Naive thymus-derived CD8-positive, alpha-beta T cell (primary cell): ENCODE measurements at regions not wholly inside any gene's neighbourhood (a gene's known extent, or its start where the extent isn't known, plus 50 kb on each side); places are given as distances from the start of the nearest gene placed in this dataset.

Source experiments
- ATAC-seq, 2 donors: fragments of 150-1000 bp; cut with Tn5 transposase in 1 of 2; sonication (Bioruptor Pico), chemical (Tn5 transposase) in 1 of 2; 1 replicate in 1 of 2; 2 replicates in 1 of 2; pipeline ENCODE4 v1.10.0; 2021; ENCODE audit warnings: mild to moderate bottlenecking in 2 of 2, moderate library complexity in 2 of 2
- POLR2A ChIA-PET: fragments of 350-600 bp; sonication (Branson Sonifier 250); formaldehyde crosslinking; loops from one replicate; lab custom pipeline; 2021; ENCODE audit warnings: antibody characterized with exemption; lab: Charles Lee
- DNase-seq, 10 donors: peaks; one replicate each; pipeline versions ENCODE4 v3.0.0 to v3.0.0-alpha.2; 2020 to 2022
- H3K27ac Mint-ChIP-seq, 10 donors: one replicate each; pipeline ENCODE4 v1.8.0; 2020 to 2022; ENCODE audit warnings: mild to moderate bottlenecking in 10 of 10, mixed read lengths in 10 of 10, moderate library complexity in 4 of 10, inconsistent platforms in 1 of 10
- H3K27me3 Mint-ChIP-seq, 5 donors: one replicate each; pipeline ENCODE4 v1.8.0; 2021 to 2022; ENCODE audit warnings: mixed read lengths in 5 of 5
- H3K36me3 Mint-ChIP-seq, 3 donors: one replicate each; pipeline ENCODE4 v1.8.0; 2020 to 2022; ENCODE audit warnings: mixed read lengths in 3 of 3, mild to moderate bottlenecking in 2 of 3, inconsistent platforms in 1 of 3
- H3K4me1 Mint-ChIP-seq, 4 donors: one replicate each; pipeline ENCODE4 v1.8.0; 2021 to 2022; ENCODE audit warnings: mixed read lengths in 4 of 4
- H3K4me3 Mint-ChIP-seq, 10 donors: one replicate each; pipeline ENCODE4 v1.8.0; 2020 to 2022; ENCODE audit warnings: mild to moderate bottlenecking in 10 of 10, mixed read lengths in 10 of 10, moderate library complexity in 6 of 10, inconsistent platforms in 1 of 10
- H3K9me3 Mint-ChIP-seq, 9 donors: one replicate each; pipeline ENCODE4 v1.8.0; 2020 to 2022; ENCODE audit warnings: mixed read lengths in 9 of 9, mild to moderate bottlenecking in 3 of 9, inconsistent platforms in 1 of 9, moderate library complexity in 1 of 9

DNA sequence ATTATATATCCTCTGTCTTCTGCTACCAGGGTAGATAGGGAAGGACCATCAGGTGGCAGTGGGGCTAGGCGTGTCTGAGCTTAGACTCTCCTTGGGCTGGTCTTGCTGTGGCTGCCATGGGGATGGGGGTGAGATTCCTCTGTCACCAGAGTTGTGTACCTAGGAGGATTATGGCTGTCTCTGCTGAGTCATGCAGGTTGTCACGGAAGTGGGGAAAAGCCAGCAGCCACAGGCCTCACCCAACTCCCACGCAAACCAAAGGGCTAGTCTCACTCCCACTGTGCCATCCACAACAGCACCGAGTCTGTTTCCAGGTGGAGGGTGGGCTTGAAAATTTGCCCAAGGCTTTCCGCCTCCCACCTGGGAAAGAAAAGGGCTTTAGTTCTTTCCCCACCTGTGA, 476.1 kb downstream of the CYLC2 start:
- POLR2A ChIA-PET = no interaction called here
- Mint-ChIP-seq H3K4me1 (no peaks in the 10 kb centered on the region), H3K4me3 (no peak overlapping the region), H3K9me3 (peaks cover 0 to 29% (median 2%) of the 10 kb centered on the region in 9 donors), H3K27ac (no peak overlapping the region), H3K27me3 (no peaks in the 10 kb centered on the region), H3K36me3 (no peaks in the 10 kb centered on the region)
- DNase-seq (no peak), ATAC-seq (no peak)

DNA sequence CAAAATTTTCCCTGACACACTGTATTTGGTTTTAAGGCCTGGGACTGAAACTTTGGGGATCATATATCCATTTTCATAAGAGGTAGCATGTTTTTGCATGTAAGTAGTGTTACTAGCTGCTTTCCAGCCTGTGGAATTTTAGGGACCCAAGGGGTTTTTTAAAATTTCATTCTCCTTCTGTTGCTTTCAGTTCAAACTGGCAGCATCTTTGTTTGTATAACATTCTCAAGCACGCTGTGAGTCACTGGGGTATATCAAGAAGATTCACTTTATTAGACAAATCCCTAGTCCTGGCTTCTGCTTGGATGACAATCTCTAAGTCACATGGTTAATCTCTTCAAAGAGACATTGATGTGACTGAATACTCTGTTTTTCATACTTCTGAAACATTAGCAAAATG, 479.0 kb downstream of the CYLC2 start:
- H3K36me3 Mint-ChIP-seq = no peaks in the 10 kb centered on the region
- no peak for ATAC-seq

DNA sequence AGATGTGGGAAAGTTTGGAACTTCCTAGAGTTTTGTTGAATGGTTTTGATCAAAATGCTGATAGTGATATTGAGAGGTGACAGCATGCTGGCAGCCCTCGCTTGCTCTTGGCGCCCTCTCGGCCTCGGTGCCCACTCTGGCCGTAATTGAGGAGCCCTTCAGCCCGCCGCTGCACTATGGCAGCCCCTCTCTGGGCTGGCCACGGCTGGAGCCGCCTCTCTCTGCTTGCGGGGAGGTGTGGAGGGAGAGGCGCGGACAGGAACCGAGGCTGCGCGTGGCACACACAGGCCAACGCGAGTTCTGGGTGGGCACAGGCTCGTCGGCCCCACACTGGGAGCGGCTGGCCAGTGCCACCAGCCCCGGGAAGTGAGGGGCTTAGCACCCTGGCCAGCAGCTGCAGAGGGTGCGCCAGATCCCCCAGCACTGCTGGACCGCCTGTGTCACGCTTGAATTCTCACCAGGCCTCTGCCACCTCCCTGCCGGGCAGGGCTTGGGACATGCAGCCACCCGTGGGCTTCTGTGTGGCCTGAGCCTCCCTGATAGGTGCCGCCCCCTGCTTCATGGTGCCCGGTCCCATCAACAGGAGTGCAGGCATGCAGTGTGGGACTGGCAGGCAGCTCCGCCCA, 488.5 kb downstream of the CYLC2 start:
- POLR2A ChIA-PET = no interaction called here
- H3K27ac Mint-ChIP-seq = no peak overlapping the region
- H3K27me3 Mint-ChIP-seq = no peaks in the 10 kb centered on the region
- ATAC-seq (no peak), DNase-seq (no peak)
- peaks cover 0 to 19% (median 8%) of the 10 kb centered on the region in 9 donors for H3K9me3 Mint-ChIP-seq
- no peak overlapping the region for H3K4me3 Mint-ChIP-seq
- peaks cover 0 to 1% (median 0%) of the 10 kb centered on the region in 4 donors for H3K4me1 Mint-ChIP-seq
- no peaks in the 10 kb centered on the region for H3K36me3 Mint-ChIP-seq

More for the DNA sequence above, 479.0 kb downstream of the CYLC2 start:
- peaks cover 0 to 24% (median 3%) of the 10 kb centered on the region in 9 donors for H3K9me3 Mint-ChIP-seq
- DNase-seq = no peak
- no peaks in the 10 kb centered on the region for H3K27me3 Mint-ChIP-seq
- no peaks in the 10 kb centered on the region for H3K4me1 Mint-ChIP-seq
- POLR2A ChIA-PET = no interaction called here
- H3K4me3 Mint-ChIP-seq = no peak overlapping the region
- no peak overlapping the region for H3K27ac Mint-ChIP-seq

DNA sequence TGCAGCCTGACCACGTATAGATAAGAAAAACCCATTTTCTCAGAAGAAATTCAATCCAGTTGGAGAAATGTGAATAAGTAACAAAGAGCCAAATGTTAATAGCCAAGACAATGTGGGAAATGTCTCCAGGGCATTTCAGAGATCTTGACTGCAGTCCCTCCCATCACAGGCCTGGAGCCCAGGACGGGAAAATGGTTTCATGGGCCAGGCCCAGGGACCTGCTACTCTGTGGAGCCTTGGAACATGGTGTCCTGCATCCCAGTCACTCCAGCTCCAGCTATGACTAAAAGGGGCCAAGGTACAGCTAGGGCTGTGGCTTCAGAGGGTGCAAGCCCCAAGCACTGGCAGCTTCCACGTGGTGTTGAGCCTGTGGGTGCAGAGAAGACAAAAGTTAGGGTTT, 490.0 kb downstream of the CYLC2 start:
- Mint-ChIP-seq H3K4me1 (peaks cover 0 to 1% (median 0%) of the 10 kb centered on the region in 4 donors), H3K27me3 (no peaks in the 10 kb centered on the region)
- no peak for ATAC-seq

DNA sequence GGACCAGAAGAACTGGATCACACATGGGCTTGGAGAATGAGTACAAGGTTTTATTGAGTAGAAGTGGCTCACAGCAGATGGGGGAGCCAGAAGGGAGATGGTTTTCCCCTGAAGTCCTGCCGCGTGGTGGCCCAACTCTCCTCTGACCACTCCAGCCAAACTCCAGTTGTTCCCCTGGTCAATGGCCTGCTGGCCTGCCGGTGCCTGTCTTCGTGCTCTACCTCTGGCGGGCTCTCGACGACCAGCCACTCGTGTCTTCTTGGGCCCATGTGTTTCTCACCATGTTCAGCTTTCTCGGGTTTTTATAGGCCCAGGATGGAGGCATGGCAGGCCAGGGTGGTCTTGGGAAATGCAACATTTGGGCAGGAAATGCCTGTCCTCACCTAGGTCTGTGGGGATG, 519.6 kb downstream of the CYLC2 start:
- H3K27ac Mint-ChIP-seq = no peak overlapping the region
- POLR2A ChIA-PET = no interaction called here
- DNase-seq (no peak), ATAC-seq (no peak)
- no peaks in the 10 kb centered on the region for H3K27me3 Mint-ChIP-seq
- H3K9me3 Mint-ChIP-seq = peaks cover 0 to 17% (median 4%) of the 10 kb centered on the region in 9 donors
- no peak overlapping the region for H3K4me3 Mint-ChIP-seq
- H3K4me1 Mint-ChIP-seq = no peaks in the 10 kb centered on the region
- no peaks in the 10 kb centered on the region for H3K36me3 Mint-ChIP-seq

More for the DNA sequence above, 490.0 kb downstream of the CYLC2 start:
- POLR2A ChIA-PET = no interaction called here
- Mint-ChIP-seq H3K27ac (no peak overlapping the region), H3K36me3 (no peaks in the 10 kb centered on the region), H3K4me3 (no peak overlapping the region), H3K9me3 (peaks cover 0 to 19% (median 8%) of the 10 kb centered on the region in 9 donors)
- no peak for DNase-seq

DNA sequence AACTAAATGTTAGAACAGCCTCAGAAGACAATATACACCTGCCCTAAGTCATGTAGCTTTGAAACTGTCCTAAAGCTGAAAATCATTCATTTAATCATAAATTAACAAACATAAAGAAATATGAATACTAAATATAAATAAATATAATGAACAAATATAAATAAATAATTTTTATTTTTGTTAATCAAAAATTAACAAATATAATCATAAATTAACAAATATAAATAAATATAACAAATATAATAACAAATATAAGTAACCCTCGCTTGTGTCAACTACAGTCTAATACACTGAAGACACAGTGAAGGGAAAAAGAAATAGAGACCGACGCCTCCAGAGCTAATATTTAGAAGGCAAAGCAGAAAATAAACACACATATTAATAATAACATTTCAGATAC, 527.3 kb downstream of the CYLC2 start:
- Mint-ChIP-seq H3K36me3 (no peaks in the 10 kb centered on the region), H3K4me1 (no peaks in the 10 kb centered on the region), H3K9me3 (peaks cover 0 to 9% (median 0%) of the 10 kb centered on the region in 9 donors), H3K4me3 (no peak overlapping the region), H3K27me3 (no peaks in the 10 kb centered on the region), H3K27ac (no peak overlapping the region)
- POLR2A ChIA-PET = no interaction called here
- ATAC-seq (no peak), DNase-seq (no peak)

DNA sequence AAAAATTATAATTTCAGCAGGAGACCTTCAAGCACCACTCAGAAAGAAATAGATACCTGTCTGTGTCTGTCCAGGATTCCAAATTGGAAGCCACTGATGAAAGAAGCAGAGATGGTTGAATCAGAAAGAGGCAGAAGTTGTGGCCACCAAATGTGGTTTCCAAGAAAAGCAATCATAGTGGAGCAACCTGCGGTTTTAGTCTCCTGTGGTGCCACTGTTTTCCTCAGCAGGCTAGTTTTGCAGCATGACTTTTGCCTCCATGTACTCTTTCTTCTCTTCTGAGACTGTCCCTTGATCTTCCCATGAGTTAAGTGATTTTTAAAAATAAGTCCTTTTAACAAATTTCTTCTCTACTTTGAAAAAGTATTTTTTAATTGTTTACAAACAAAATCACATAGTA, 535.8 kb downstream of the CYLC2 start:
- Mint-ChIP-seq H3K36me3 (no peaks in the 10 kb centered on the region), H3K4me3 (no peak overlapping the region), H3K9me3 (peaks cover 0 to 14% (median 2%) of the 10 kb centered on the region in 9 donors), H3K4me1 (no peaks in the 10 kb centered on the region), H3K27me3 (no peaks in the 10 kb centered on the region), H3K27ac (no peak overlapping the region)
- no peak for ATAC-seq
- POLR2A ChIA-PET = no interaction called here
- DNase-seq = no peak

DNA sequence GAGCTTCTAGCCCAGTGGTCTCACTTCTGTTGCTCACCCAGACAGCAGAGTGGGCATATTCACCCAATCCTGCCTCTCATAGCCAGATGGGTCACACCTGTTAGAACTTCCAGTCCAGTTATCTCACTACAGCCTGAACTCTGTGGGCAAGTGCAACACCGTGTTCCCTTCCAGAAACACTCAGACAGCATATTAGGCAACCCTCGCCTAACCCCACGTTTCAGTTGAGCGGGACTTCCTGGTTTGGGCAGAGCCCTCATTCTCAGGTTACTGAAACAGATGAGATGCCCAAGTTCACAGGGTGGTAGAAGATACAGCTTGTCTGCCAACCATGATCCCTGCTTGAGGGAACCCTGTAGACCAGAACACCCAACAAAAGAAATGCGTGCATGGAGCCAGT, 538.2 kb downstream of the CYLC2 start:
- Mint-ChIP-seq H3K4me3 (no peak overlapping the region), H3K4me1 (no peaks in the 10 kb centered on the region), H3K27me3 (no peaks in the 10 kb centered on the region), H3K36me3 (no peaks in the 10 kb centered on the region), H3K9me3 (peaks cover 0 to 21% (median 5%) of the 10 kb centered on the region in 9 donors), H3K27ac (no peak overlapping the region)
- DNase-seq = no peak
- ATAC-seq = no peak
- POLR2A ChIA-PET = no interaction called here

DNA sequence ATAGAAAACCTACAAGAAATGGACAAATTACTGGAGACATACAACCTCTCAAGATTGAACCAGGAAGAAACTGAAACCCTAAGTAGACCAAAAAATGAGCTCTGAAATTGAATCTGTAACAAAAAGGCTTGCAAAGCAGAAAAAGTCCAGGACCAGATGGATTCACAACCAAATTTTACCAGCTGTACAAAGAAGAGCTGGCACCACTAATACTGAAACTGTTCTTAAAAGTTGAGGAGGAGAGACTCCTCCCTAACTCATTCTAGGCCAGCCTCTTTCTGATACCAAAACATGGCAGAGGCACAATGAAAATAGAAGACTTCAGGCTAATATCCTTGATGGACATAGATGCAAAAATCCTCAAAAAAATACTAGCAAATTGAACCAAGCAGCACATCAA, 542.3 kb downstream of the CYLC2 start:
- H3K27ac Mint-ChIP-seq = no peak overlapping the region
- H3K27me3 Mint-ChIP-seq = no peaks in the 10 kb centered on the region

DNA sequence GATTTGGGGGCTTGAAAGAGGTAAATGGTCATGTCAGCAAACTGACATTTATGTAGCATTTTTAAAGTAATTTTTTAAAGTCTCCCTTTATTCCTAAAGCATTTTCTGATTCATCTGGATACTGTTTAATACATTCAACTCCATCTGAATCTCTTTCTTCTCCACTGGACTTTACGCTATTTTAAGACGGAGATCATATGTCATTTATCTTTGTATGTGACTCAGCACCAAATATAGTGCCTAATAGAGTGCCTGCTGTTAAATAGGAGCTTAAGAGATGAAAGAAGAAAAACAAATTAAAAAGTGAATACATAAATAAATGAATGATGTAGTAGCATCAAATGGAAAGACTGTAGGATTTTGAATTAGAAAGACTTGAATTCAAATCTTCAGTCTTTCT, 548.8 kb upstream of the SMC2 start:
- H3K27ac Mint-ChIP-seq = no peak overlapping the region
- no peaks in the 10 kb centered on the region for H3K36me3 Mint-ChIP-seq
- no peak overlapping the region for H3K4me3 Mint-ChIP-seq
- H3K9me3 Mint-ChIP-seq = peaks cover 0 to 10% (median 2%) of the 10 kb centered on the region in 9 donors
- DNase-seq = no peak
- POLR2A ChIA-PET = no interaction called here
- H3K4me1 Mint-ChIP-seq = no peaks in the 10 kb centered on the region
- no peaks in the 10 kb centered on the region for H3K27me3 Mint-ChIP-seq
- ATAC-seq = no peak

More for the DNA sequence above, 542.3 kb downstream of the CYLC2 start:
- Mint-ChIP-seq H3K36me3 (no peaks in the 10 kb centered on the region), H3K4me3 (no peak overlapping the region), H3K4me1 (no peaks in the 10 kb centered on the region), H3K9me3 (peaks cover 0 to 18% (median 8%) of the 10 kb centered on the region in 9 donors)
- DNase-seq (no peak), ATAC-seq (no peak)
- POLR2A ChIA-PET = no interaction called here

DNA sequence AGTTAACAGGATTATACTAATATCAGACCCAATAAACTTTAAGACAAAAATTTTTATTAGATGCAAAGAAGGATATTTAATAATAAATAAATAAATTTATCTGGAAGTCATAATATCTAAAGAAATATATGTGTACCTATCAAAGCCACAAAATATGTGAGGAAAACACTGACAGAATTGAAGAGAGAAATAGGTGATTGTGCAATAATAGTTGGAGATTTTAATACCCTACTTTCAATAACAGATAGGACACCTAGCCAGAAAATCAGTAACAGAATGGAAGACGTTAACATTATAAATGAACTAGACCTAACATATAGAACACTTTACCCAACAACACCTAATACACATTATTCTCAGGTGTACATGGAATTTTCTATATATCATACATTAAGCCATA, 541.4 kb upstream of the SMC2 start:
- Mint-ChIP-seq H3K4me3 (no peak overlapping the region), H3K36me3 (no peaks in the 10 kb centered on the region), H3K4me1 (no peaks in the 10 kb centered on the region), H3K9me3 (peaks cover 0 to 11% (median 5%) of the 10 kb centered on the region in 9 donors), H3K27ac (no peak overlapping the region), H3K27me3 (no peaks in the 10 kb centered on the region)
- POLR2A ChIA-PET = no interaction called here
- no peak for ATAC-seq
- no peak for DNase-seq

DNA sequence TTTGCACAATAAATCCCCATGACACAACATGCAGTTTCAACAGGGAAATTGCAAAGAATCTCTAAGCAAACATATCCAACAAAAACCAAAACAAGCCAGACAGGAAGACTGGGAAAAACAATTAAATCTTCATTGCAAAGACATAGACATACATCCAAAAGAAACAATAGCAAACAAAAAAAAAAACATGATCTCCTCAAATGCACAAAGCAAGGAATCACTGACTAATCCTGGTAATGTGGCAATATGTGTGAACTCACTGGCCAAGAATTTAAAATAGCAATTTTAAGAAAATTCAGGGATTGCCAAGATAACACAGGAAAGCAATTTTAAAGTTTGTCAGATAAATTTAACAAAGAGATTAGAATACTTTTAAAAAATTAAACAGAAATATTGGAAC, 520.1 kb upstream of the SMC2 start:
- peaks cover 0 to 4% (median 0%) of the 10 kb centered on the region in 3 donors for H3K36me3 Mint-ChIP-seq
- H3K4me3 Mint-ChIP-seq = no peak overlapping the region
- DNase-seq = no peak
- H3K9me3 Mint-ChIP-seq = peaks cover 2 to 31% (median 19%) of the 10 kb centered on the region in 9 donors
- no peak for ATAC-seq
- no peaks in the 10 kb centered on the region for H3K27me3 Mint-ChIP-seq
- H3K4me1 Mint-ChIP-seq = no peaks in the 10 kb centered on the region
- H3K27ac Mint-ChIP-seq = no peak overlapping the region
- POLR2A ChIA-PET = no interaction called here

DNA sequence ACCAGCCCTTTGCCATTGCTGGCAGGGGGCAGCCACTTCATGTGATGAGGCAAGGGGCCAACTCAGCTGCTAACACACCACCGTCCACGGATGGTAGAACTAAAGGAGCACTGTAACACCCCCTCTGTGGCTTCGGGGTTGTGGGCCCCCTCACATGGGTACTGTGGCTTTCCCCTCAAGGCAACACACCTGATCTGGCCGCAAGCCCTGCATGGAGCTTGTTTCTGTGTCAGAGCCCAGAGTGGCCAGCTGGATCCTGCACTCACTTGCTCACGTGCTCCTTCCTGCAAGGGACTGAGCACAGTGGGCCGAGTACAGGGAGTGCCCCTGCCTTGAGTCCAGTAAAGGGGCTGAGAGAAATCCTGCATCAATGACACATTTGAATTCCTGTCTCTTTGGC, 507.4 kb upstream of the SMC2 start:
- POLR2A ChIA-PET = no interaction called here
- no peaks in the 10 kb centered on the region for H3K4me1 Mint-ChIP-seq
- H3K4me3 Mint-ChIP-seq = no peak overlapping the region
- peaks cover 0 to 34% (median 2%) of the 10 kb centered on the region in 9 donors for H3K9me3 Mint-ChIP-seq
- H3K27ac Mint-ChIP-seq = no peak overlapping the region
- DNase-seq (no peak), ATAC-seq (no peak)
- H3K27me3 Mint-ChIP-seq = no peaks in the 10 kb centered on the region
- no peaks in the 10 kb centered on the region for H3K36me3 Mint-ChIP-seq

DNA sequence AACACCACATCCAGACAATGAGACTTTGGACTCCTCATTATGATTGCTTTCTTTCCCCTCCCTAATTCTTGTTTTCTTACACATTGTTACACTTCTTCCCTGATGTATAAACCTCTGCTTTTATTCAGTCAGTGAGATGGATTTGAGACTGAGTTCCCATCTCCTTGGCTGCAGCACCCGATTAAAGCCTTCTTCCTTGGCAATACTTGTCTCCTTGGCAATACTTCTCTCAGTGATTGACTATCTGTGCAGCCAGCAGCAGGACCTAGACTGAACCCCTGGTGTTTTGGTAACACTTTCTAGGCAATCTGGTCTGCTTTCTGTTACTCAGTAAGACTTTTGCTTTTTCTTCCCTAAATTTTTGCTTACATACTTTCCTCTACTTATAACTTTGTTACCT, 492.8 kb upstream of the SMC2 start:
- ATAC-seq (no peak), DNase-seq (no peak)
- Mint-ChIP-seq H3K27me3 (no peaks in the 10 kb centered on the region), H3K4me3 (no peak overlapping the region), H3K36me3 (no peaks in the 10 kb centered on the region), H3K27ac (no peak overlapping the region), H3K9me3 (peaks cover 0 to 25% (median 9%) of the 10 kb centered on the region in 9 donors), H3K4me1 (no peaks in the 10 kb centered on the region)
- POLR2A ChIA-PET = no interaction called here
